Fibroblast of the conjunctiva (primary cell): ENCODE measurements at regions not wholly inside any gene's neighbourhood (a gene's known extent, or its start where the extent isn't known, plus 50 kb on each side); places are given as distances from the start of the nearest gene placed in this dataset.

Experiments
- DNase-seq: peaks from one replicate; pipeline ENCODE4 v3.0.0-alpha.2; 2010; ENCODE audit warnings: low read depth

DNA sequence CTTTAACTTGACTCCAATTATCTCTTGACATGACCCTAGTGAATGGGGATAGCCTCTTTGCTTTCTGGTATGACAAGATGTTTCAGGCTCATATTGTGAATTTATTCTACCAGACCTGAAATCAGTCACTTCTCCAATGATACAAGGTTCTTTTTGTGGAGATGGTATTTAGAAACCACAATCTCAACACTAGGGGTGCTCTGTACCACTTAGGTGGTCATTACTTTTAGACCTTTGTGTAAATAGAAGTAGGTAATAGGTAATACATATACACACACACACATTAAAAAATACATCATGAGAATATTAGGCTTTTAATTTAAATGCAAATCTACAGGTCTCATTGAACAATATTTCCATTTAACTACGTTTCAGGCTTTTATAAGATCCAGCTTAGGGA lies 199.0 kb upstream of the RHOBTB1 start:
- no peak for DNase-seq

DNA sequence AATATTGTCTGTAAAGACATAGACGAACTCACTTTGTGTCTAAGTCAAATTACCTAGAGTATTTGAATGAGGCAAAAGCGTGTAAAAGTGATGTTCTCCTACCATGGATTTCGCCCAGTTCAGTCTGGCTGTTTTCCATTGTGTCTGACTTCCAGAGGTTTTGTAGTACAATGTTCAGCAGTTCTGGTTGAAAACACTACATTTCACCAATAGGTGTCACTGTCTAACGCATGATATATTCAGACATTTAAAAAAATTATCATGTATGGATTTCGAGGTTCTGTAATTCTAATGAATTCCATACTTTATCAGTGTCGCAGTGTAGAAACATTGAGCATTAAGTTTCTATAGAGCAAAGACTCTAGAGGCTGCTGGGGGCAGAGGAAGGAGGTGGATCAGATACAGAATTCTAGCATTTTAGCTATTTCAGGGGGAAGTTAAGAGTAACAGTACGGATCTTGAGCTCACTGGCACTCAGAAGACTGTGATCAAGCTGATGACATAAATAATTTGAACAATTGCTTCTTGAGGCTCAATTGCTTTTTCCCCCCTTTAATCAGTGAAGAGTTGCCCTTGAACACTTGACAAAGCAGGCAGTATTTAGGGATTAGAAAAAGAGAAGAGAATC lies 196.9 kb upstream of the RHOBTB1 start:
- DNase-seq, result peak; percentile 73

- DNase-seq, result no peak
These were observed 195.6 kb upstream of the RHOBTB1 start for GRCh38 chr10:61139592-61139953.

GRCh38 chr10:61138708-61139591 lies 195.0 kb upstream of the RHOBTB1 start:
- DNase-seq, result no peak

DNA sequence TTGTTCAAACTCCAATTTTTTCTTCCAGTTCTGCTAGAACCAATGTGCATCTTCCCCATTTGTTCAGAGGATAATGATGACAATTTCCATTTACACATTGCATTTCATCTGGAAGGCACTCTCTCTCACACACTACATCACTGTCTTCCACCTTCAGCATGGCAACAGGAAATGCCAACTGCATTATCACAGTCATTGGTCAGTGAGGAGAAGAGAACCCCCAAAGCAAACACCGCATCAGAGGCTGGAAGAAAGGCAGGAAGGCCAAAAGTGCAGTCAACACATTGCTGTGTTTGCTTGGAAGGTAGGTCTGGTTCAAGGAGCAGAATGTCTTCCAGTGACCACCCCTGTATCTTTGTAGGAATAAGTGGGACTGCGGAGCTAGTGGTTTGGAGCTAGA lies 192.2 kb upstream of the RHOBTB1 start:
- no peak for DNase-seq

DNA sequence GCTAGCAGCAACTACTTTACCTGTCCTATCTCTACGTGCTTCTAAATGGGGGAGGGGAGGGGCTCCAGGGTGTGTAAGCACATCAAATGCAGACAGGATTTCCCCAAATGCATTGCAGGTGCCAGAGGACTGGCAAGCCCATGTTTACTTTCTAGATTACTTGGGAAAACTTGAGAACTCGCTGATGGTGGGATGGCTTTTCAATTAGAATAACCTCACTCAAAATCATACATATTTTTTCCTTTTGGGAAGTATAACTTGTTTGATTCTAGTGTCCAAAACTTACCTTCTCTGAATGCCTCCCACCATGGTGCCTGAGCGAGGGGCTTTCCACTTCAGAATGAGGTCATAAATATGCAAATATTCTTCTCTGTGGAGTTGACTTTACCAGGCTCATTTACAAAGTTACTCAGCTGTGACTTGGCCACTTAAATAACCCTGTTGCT lies 191.3 kb upstream of the RHOBTB1 start:
- no peak for DNase-seq

DNA sequence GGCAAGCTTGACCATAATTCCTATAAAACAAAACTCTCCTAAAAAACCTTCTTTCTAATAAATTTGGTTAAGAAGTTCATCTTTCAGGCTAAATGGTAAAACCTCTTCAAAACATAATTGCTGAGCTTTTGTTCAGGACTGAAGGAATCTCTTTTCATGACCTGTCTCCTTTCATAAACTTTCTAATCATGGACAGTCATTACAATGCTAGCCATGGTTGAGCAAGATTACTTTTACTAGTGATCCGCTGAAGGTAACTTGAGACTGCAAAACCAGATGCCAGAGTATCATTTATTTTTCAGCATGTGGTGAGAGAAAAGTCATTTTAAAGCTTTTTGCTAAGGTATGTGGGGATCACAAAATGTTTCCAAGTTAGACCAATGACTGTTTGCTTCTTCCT lies 186.4 kb upstream of the RHOBTB1 start:
- DNase-seq, result no peak

GRCh38 chr10:61128196-61128595 lies 184.2 kb upstream of the RHOBTB1 start:
- no peak for DNase-seq

DNA sequence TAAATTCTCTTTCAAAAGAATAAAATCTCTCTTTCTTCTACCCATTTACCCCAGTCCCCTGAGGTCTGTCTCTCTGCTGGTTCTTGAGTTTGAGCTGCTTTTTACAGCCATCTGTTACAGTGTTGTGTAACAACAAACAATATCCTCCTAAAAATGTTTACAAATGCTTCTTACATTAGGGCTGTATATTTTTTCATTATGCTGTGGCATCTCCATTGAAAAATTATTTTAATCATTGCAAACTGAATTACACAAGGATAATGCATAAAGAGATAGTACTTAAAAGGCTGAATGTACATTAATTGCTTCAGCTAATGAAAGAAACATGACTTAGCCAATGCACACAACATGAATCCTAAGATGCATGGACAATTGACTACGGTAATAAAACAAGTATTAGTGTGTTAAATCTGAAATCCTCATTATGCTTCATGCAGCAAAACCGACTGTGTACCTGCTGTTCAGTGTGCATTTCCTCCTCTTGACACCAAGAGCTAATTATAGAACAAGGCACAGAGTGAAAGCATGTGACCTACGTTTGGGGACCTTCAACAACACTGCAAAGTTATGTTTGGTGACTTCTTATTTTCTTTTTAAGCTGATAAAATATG lies 181.7 kb upstream of the RHOBTB1 start:
- no peak for DNase-seq

- DNase-seq, result no peak
These were observed 181.0 kb upstream of the RHOBTB1 start for GRCh38 chr10:61124756-61125530.

DNA sequence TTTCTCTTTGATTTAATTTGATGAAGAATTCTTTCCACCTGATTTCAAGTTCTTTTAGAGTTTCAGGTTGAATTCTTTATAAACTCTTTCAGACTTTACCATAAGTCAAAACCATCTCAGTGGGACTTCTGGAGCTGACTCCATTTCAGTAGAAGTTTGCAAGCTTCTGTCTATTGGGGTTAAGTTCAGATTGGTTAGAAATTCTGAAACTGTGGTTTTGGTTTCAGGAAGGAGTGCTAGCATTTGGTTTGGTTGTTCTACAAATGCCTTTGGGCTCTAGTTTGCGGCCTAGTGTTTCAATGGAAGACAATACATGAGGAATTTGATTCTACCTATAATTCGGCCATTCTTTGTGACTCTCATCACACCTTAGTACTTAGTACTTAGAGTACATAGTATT lies 176.8 kb upstream of the RHOBTB1 start:
- no peak for DNase-seq

- no peak for DNase-seq
These were observed 175.6 kb upstream of the RHOBTB1 start for GRCh38 chr10:61119573-61119972.

DNA sequence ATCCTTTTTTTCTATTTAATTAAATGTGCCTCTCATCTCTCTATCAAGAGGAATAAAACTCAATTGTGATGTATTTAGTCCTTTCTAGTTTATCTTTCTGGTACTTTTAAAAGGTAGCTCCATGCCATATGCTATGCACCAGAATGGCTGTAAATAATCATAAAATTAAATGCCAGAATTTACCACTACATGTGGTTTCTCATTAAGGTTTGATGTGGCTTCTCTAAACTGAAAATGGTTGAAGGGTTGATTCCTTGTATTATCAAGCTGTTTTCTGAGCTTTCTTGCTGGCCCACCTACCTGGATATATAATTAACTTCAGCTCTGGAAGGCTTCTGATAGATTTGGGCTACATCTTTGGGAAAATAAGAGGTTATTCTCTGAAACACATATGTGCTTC lies 171.9 kb upstream of the RHOBTB1 start:
- no peak for DNase-seq

GRCh38 chr10:61112771-61113170 lies 168.8 kb upstream of the RHOBTB1 start:
- no peak for DNase-seq

- no peak for DNase-seq
These were observed 167.0 kb upstream of the RHOBTB1 start for GRCh38 chr10:61110936-61111335.

GRCh38 chr10:61110188-61110844 lies 166.3 kb upstream of the RHOBTB1 start:
- DNase-seq, result no peak

DNA sequence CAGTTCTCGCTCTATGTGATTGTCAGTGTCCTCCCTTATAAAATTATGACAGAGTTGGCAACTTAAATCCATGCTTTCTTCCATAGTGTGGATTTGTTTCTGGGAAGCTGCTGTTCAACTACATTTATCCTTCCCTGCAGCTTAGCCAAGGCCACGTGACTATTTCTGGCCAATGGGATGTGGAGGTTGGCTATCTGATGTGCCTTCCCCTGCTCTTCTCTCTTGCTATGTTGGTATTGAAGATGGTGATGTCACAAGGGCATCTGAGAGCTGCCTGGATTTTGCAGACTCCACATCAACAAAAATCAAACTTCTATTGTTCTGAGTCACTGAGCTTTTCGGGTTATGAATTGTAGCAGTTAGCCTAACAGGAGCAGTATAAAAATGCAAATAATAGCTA lies 164.9 kb upstream of the RHOBTB1 start:
- no peak for DNase-seq

GRCh38 chr10:61100887-61101286 lies 156.9 kb upstream of the RHOBTB1 start:
- DNase-seq, result no peak

GRCh38 chr10:61099756-61100155 lies 155.8 kb upstream of the RHOBTB1 start:
- no peak for DNase-seq

- no peak for DNase-seq
These were observed 155.0 kb upstream of the RHOBTB1 start for GRCh38 chr10:61098966-61099365.

DNA sequence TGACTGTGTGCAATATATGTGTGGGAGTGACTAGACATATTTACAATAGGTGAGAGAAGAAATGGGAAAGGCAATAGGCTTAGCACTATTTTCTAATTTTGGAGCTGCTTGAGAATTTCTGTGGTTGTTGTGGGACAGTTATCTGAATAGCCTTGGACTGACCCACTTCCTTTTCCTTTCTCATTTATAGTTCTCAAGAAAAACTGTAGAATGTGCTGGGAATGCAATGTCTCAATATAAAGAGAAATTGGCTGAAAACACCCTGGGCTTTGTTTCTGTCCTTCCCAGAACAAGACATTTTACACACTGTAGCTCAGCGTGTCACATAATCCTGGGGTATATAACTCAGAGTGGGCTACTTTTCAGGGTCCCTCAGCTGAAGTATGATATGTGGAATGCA lies 153.0 kb upstream of the RHOBTB1 start:
- no peak for DNase-seq

DNA sequence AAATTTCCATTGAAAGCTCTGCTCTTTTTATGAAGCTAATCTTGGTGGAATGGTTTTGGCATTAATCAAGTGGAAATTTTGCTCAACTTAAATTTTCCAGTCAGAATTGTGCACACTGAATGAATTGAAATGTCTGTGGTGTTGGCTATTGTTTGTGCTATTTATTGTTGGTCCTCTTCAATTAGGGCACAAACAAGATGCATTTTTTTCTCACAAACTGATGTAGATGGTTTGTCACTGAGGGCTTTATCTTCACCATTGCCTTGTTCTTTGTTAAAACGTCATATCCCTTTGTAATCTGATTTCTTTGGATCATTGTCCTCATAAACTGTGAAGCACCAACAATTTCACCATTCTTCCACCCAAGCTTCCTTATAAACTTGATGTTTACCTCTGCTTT lies 152.1 kb upstream of the RHOBTB1 start:
- no peak for DNase-seq
